ENCODE measurements at regions not wholly inside any gene's neighbourhood (a gene's known extent, or its start where the extent isn't known, plus 50 kb on each side); places are given as distances from the start of the nearest gene placed in this dataset.
"Not testable (repeated sequence)": the region's sequence is repeated elsewhere in the genome, so short reads cannot be mapped to it uniquely, and the experiment has no call there.

GRCh38 chr2:193463011-193463410 lies 1268.3 kb upstream of the TMEFF2 start:
- no peaks in the 10 kb centered on the region for H3K27me3 ChIP-seq
- H3K4me1 ChIP-seq (ENCODE audit: control insufficient read depth in 1 of 2, insufficient read depth in 1 of 2, low read depth in 1 of 2, low read length in 1 of 2), result no peaks in the 10 kb centered on the region
- TF ChIP-seq CTCF (IDR thresholded peaks at IDR 0.05), result no peak

GRCh38 chr2:193462411-193462810 lies 1267.7 kb upstream of the TMEFF2 start:
- no peaks in the 10 kb centered on the region for H3K27me3 ChIP-seq
- no peak for TF ChIP-seq CTCF (IDR thresholded peaks at IDR 0.05)
- no peaks in the 10 kb centered on the region for H3K4me1 ChIP-seq (ENCODE audit: control insufficient read depth in 1 of 2, insufficient read depth in 1 of 2, low read depth in 1 of 2, low read length in 1 of 2)
- H3K36me3 ChIP-seq, result no peaks in the 10 kb centered on the region
- H3K9me3 ChIP-seq, result no peaks in the 10 kb centered on the region
- no peak overlapping the region for H3K27ac ChIP-seq
- no peak overlapping the region for H3K4me3 ChIP-seq (ENCODE audit: low read depth in 1 of 2, low read length in 1 of 2)

More at GRCh38 chr2:193463011-193463410, 1268.3 kb upstream of the TMEFF2 start:
- no peaks in the 10 kb centered on the region for H3K9me3 ChIP-seq
- no peak overlapping the region for H3K4me3 ChIP-seq (ENCODE audit: low read depth in 1 of 2, low read length in 1 of 2)
- H3K27ac ChIP-seq, result no peak overlapping the region
- no peaks in the 10 kb centered on the region for H3K36me3 ChIP-seq

GRCh38 chr2:193461431-193461934 lies 1266.8 kb upstream of the TMEFF2 start:
- no peak for TF ChIP-seq CTCF (IDR thresholded peaks at IDR 0.05)
- Histone ChIP-seq H3K4me3 (ENCODE audit: low read depth in 1 of 2, low read length in 1 of 2) (no peak overlapping the region), H3K27ac (no peak overlapping the region), H3K9me3 (no peaks in the 10 kb centered on the region), H3K27me3 (no peaks in the 10 kb centered on the region), H3K36me3 (no peaks in the 10 kb centered on the region), H3K4me1 (ENCODE audit: control insufficient read depth in 1 of 2, insufficient read depth in 1 of 2, low read depth in 1 of 2, low read length in 1 of 2) (no peaks in the 10 kb centered on the region)

- no peaks in the 10 kb centered on the region for H3K9me3 ChIP-seq
- no peaks in the 10 kb centered on the region for H3K27me3 ChIP-seq
- H3K36me3 ChIP-seq, result no peaks in the 10 kb centered on the region
- no peak overlapping the region for H3K4me3 ChIP-seq (ENCODE audit: low read depth in 1 of 2, low read length in 1 of 2)
- TF ChIP-seq CTCF (IDR thresholded peaks at IDR 0.05), result no peak
- no peaks in the 10 kb centered on the region for H3K4me1 ChIP-seq (ENCODE audit: control insufficient read depth in 1 of 2, insufficient read depth in 1 of 2, low read depth in 1 of 2, low read length in 1 of 2)
- no peak overlapping the region for H3K27ac ChIP-seq
These were observed 1252.2 kb upstream of the TMEFF2 start for GRCh38 chr2:193446967-193447366.

GRCh38 chr2:193442293-193442692 lies 1247.6 kb upstream of the TMEFF2 start:
- no peaks in the 10 kb centered on the region for H3K27me3 ChIP-seq
- H3K9me3 ChIP-seq, result no peaks in the 10 kb centered on the region
- no peaks in the 10 kb centered on the region for H3K36me3 ChIP-seq
- H3K27ac ChIP-seq, result no peak overlapping the region
- H3K4me1 ChIP-seq (ENCODE audit: control insufficient read depth in 1 of 2, insufficient read depth in 1 of 2, low read depth in 1 of 2, low read length in 1 of 2), result no peaks in the 10 kb centered on the region
- no peak for TF ChIP-seq CTCF (IDR thresholded peaks at IDR 0.05)
- no peak overlapping the region for H3K4me3 ChIP-seq (ENCODE audit: low read depth in 1 of 2, low read length in 1 of 2)

GRCh38 chr2:193428336-193428818 lies 1233.6 kb upstream of the TMEFF2 start:
- no peaks in the 10 kb centered on the region for H3K4me1 ChIP-seq (ENCODE audit: control insufficient read depth in 1 of 2, insufficient read depth in 1 of 2, low read depth in 1 of 2, low read length in 1 of 2)
- H3K27me3 ChIP-seq, result no peaks in the 10 kb centered on the region
- no peak overlapping the region for H3K27ac ChIP-seq
- no peak for TF ChIP-seq CTCF (IDR thresholded peaks at IDR 0.05)
- no peaks in the 10 kb centered on the region for H3K9me3 ChIP-seq
- no peaks in the 10 kb centered on the region for H3K36me3 ChIP-seq
- H3K4me3 ChIP-seq (ENCODE audit: low read depth in 1 of 2, low read length in 1 of 2), result no peak overlapping the region

GRCh38 chr2:193412368-193412767 lies 1217.6 kb upstream of the TMEFF2 start:
- H3K36me3 ChIP-seq; H3K27me3 ChIP-seq; H3K27ac ChIP-seq; H3K4me3 ChIP-seq (ENCODE audit: low read depth in 1 of 2, low read length in 1 of 2); H3K9me3 ChIP-seq; H3K4me1 ChIP-seq (ENCODE audit: control insufficient read depth in 1 of 2, insufficient read depth in 1 of 2, low read depth in 1 of 2, low read length in 1 of 2): not testable (repeated sequence)
